ENCODE measurements at regions not wholly inside any gene's neighbourhood (a gene's known extent, or its start where the extent isn't known, plus 50 kb on each side); places are given as distances from the start of the nearest gene placed in this dataset.
A peak's percentile ranks its signal among the peaks of the same experiment; 100 is the strongest.
"Not testable (repeated sequence)": the region's sequence is repeated elsewhere in the genome, so short reads cannot be mapped to it uniquely, and the experiment has no call there.

- DNase-seq, result no peak
These were observed 54.9 kb downstream of the DIO3 start for GRCh38 chr14:101616202-101616601.

GRCh38 chr14:101619484-101619883 is 58.2 kb downstream of the DIO3 start:
- no peak for DNase-seq

DNA sequence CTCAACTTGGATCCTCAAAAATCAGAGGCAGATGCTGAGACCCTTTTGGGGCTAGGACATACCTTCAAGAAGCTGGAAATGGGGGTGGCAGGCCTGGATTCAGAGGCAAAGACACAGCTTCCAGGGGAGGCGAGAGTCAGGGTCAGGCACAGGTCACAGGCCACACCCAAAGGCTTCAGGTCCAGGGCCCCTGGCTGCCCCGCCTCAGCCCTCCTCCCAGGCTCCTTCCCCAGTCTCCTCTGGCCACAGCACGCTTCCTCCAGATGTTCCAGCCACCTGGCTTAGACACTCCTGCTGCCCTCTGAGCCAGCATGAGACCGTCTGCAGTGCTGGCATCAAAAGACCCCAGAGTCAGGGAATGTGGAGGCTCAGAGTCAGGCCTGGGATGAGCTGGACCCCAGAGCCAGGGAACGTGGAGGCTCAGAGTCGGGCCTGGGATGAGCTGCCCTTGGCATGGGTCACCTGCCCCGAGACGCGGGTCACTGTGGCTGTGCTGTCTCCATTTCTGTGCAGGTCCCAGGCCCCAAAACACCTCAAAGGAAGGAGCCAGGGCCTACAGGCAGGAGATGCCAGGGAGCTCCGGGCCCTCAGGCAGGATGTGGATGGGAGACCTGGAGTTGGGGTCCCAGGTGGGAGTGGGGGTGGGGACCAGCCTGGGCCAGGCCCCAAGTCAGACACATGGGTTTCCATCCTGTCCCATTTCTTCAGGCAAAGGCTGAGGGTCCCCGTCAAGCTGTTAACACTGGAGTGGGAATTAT is 58.9 kb downstream of the DIO3 start:
- no peak for DNase-seq

DNA sequence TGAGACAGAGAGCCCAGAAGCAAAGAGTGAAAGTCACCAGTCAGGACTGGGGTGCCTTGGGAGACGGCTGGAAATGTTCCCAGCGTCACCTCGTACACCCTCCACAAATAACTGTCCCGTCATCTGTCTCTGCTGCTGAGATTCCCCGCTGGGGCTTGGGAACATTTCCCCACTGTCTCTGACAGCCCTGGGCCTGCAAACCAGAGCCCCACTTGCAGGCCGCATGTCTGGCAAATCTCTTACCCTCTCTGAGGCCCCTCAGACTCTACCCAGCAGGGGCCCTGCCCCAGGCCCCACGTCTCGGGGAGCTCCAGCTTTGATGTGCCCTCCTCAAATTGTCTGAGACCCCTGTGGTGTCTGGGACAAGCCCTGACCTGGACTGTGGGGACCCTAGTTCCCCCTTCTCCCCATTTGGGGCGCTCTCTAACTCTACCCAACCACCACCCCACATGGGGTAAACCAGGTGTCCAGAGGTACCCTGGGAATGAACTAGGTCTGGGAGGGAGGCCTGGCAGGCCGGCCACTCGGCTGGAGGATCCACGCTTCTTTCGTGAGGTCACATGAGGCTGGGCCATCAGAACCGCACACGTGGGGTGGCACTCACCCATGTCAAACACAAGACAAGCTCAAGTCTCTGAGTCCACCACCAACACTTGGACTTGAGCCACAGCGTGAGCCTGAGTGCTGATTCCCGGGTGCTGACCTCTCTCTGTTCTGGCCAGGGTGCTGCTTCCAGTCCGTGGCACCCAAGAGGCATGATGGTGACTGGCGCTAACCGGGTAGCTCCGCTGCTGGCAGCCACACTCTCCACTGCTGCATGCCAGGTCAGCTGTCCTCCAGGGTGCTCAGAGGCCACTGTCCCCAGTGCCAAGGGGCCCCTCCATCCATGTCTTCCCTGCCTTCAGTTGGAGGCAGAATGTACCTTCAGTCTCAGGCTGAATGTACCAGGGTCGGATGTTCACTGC is 59.8 kb downstream of the DIO3 start:
- no peak for DNase-seq

DNA sequence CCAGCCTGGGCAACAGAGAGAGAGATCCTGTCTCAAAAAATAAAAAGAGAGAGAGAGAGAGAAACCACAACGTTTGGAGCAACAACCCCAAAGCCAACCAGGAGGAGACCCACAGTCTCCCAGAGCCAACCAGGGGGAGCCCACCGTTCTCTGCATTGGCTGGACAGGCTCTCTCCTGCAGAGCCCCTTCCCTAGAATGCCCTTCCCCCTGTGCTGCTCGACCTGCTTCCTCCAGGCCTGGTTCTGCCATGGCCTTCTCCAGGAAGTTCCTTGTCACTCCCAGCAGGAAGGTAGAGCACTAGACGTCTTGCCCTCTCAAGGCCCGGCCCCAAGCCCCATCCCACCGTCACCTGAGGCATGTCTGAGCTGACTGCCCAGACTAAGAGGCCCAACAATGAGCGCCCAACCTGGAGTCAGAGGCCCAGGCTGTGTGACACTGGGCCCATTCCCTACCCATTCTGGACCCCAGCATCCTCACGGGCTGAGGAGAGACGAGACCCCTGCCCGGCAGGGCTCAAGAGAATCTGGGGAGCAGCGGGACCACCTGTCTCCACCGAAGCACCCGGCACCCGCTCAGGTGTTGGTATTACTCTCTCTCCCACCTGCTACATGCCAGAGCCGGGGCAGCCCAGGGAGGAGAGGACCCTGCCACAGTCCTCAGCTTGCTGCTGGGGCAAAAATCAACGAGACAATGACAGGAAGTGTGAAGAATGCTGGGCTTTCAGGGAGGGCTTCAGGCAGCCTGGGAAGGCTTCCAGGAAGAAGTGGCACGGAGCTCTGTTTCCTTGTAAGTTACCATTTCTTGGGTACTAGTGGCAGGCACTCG is 61.2 kb downstream of the DIO3 start:
- DNase-seq, result no peak

- DNase-seq, result no peak
These were observed 61.7 kb downstream of the DIO3 start for GRCh38 chr14:101623077-101623372.

GRCh38 chr14:101623685-101624444 is 62.6 kb downstream of the DIO3 start:
- no peak for DNase-seq

GRCh38 chr14:101624536-101624935 is 63.2 kb downstream of the DIO3 start:
- DNase-seq, result no peak

- no peak for DNase-seq
These were observed 64.2 kb downstream of the DIO3 start for GRCh38 chr14:101625336-101626097.

- DNase-seq, result no peak
These were observed 65.0 kb downstream of the DIO3 start for GRCh38 chr14:101626331-101626730.

DNA sequence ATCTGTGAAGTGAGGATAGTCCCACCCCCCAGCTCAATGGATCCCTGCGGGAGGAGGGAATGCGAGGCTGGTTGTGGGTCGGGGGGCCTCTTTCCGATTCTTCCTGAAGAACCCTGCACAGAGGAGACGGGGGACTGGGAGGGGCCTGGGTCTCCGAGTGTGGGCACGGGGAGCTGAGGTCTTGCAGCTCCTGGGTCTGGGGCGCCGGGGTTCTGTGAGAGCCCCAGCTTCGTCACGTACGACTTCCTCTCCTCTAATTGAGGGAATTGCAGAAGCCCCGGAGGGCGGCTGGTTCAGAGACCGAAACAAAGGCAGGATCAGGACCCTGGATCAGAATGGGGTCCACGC is 66.6 kb downstream of the DIO3 start:
- DNase-seq, result no peak

DNA sequence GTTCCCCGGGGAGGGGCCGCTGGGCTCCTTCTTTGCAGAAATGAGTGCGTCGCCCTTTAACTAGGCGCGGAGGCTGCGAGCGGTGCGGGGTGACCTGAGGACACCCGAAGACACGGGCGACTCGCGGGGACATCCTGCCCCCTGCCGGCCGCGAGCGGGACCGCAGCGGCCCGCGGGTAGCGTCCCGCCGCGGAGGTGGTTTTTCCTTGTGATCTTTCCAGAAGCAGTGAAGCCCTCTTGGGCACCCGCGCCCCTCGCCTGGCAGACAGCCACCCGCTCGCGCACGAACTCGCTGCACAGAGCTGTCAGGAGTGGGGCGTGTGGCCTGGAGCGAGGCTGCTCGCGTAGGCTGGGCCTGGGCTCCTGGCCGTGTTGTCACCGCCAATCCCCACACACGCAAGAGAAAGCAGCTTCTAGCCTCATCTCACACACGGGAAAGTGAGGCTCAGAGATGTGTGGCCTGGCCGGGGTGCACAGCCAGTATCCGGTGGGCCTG is 67.2 kb downstream of the DIO3 start:
- peak; percentile 26 to 77 for DNase-seq

GRCh38 chr14:101628975-101629374 is 67.7 kb downstream of the DIO3 start:
- DNase-seq, result no peak

- DNase-seq, result no peak
These were observed 69.0 kb downstream of the DIO3 start for GRCh38 chr14:101630056-101630965.

DNA sequence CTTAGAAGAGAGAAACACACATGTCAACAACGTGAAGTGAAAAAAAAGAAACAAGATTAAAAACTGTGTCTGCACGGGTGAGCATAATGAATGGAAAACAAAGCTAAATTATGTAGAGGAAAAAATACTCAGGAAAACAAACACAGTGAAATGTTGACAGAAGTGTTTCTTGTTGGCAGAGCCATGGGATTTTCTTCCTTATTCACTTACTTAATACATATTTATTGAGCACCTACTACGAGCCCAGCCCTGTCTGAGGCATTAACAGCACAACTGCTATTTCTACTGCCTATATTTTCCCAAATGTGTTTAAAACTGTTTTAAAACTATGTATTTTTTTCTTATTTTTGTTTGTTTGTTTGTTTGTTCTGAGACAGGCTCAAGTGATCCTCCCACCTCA is 69.9 kb downstream of the DIO3 start:
- no peak for DNase-seq

DNA sequence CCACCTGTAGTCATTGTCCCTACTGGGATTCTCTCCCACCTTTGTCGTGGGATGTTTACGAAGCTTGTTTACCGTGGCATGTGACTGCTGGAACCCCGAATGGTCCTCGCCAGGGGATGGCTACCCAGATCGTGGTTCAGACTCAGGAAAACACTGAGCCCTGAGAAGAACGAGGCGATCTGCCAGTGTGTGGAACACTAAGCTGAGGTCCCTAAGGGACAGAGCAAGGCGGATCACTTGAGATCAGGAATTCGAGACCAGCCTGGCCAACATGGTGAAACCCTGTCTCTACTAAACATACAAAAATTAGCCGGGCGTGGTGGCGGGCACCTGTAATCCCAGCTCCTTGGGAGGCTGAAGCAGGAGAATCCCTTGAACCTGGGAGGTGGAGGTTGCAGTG is 70.7 kb downstream of the DIO3 start:
- not testable (repeated sequence) for DNase-seq

DNA sequence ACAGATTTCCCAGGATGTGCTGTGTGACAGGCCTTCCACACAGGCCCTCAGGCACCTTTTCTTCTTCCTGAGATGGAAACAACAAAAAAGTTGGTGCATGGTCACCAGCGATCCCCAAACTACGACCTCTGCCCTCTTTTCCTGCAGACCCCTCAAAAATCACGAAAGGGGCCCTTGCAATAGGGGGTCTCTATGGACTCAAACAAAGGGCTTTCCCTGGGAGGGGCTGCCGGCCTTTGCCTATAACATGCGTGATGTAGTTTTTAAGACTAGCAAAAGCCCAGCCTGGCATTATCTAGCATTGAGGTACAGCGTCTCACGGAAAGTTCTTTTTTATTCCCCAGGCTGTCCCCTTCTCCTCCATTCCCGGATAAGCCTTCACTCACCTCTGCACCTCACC is 71.2 kb downstream of the DIO3 start:
- DNase-seq, result no peak

DNA sequence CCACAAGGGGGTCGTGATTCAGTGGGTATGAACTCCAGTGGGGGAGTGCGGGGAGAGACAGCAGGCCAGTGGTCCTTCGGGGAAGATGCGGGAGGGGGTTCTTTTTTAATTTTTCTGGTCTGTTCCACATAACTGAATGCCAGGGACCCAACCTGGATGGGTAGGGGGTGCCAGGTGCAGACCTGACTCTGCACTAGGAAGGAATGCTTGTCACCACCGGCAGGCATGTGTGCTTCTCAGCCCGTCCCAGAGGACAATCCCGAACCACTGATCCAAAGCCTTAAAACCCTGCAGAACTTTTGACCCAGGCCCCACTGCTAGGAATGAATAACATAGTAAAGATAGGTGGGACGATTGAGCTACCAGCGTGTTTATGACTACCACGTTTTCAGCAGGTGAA is 72.0 kb downstream of the DIO3 start:
- no peak for DNase-seq

DNA sequence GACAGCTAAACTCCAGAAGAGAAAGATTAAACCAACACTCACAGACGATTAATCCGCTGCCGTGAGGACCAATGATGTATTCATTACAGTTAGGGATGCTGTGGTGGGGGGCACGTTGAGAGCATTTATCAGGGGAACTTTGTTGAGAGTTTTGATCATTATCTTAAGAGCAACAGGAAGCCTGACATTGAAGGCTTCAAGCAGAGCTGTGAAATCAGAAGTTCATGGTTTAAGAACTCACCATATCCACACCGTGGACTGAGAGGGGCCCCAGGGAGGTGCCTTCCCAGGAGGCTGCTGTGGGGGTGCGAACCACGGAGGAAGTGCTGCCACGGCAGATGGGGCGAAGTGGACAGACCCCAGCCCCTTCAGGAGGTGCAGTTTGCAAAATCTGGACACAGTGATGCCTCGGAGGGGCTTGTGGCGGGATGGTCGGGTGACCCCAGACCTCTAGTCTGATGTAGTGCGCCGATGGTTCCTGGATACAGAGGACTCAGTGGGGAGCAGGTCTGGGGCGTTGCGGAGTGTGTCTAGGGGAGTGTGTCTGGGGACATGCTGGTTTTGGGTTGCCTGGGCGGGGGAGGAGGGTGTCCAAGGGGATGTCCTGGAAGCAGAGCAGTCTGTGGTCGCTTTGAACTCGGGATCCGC is 73.0 kb downstream of the DIO3 start:
- no peak for DNase-seq

Data from NCI-H526 (cell line).